ENCODE measurements at regions not wholly inside any gene's neighbourhood (a gene's known extent, or its start where the extent isn't known, plus 50 kb on each side); places are given as distances from the start of the nearest gene placed in this dataset.
"Not testable (repeated sequence)": the region's sequence is repeated elsewhere in the genome, so short reads cannot be mapped to it uniquely, and the experiment has no call there.

- H3K4me1 ChIP-seq (ENCODE audit: insufficient read depth, low read length); H3K9me3 Mint-ChIP-seq; H3K27me3 Mint-ChIP-seq; H3K4me3 ChIP-seq (ENCODE audit: low read length); H3K36me3 Mint-ChIP-seq; H3K4me1 Mint-ChIP-seq; DNase-seq; POLR2A ChIA-PET; H3K4me3 Mint-ChIP-seq; H3K27me3 ChIP-seq (ENCODE audit: insufficient read depth, low read length, poor library complexity, severe bottlenecking); H3K27ac Mint-ChIP-seq; H3K36me3 ChIP-seq (ENCODE audit: insufficient read depth, low read length); H3K27ac ChIP-seq (ENCODE audit: low read depth, low read length); CTCF ChIA-PET; H3K9me3 ChIP-seq (ENCODE audit: low read length): not testable (repeated sequence)
Measured at GRCh38 chr7:153765869-153766268, 286.3 kb upstream of the DPP6 start.

DNA sequence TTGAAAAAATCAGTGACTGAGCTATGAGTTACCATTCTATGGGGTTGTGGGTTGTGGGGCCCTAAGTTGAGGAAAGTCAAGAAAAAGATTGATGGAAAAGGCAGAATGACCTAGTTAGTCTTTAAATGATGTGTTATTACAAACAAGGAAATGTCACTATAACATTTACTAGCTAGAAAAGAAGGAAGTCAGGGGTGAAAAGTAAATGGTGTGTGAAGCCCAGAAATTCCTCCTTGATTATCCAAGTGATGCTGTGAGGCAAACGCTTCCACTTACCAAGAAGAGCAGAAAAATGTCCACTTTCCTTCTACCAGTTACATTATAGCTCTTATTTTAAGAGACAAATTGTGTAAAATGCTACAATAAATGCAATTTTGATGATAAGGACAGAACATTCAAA is 285.3 kb upstream of the DPP6 start:
- POLR2A ChIA-PET; DNase-seq; H3K9me3 ChIP-seq (ENCODE audit: low read length); H3K4me3 ChIP-seq (ENCODE audit: low read length); H3K27ac ChIP-seq (ENCODE audit: low read depth, low read length); H3K9me3 Mint-ChIP-seq; H3K4me1 ChIP-seq (ENCODE audit: insufficient read depth, low read length); CTCF ChIA-PET; H3K27me3 ChIP-seq (ENCODE audit: insufficient read depth, low read length, poor library complexity, severe bottlenecking); H3K27me3 Mint-ChIP-seq; H3K27ac Mint-ChIP-seq; H3K36me3 Mint-ChIP-seq; H3K4me3 Mint-ChIP-seq; H3K36me3 ChIP-seq (ENCODE audit: insufficient read depth, low read length); H3K4me1 Mint-ChIP-seq: not testable (repeated sequence)

GRCh38 chr7:153772966-153773365 is 279.2 kb upstream of the DPP6 start:
- Mint-ChIP-seq H3K4me3 (no peak overlapping the region), H3K36me3 (no peaks in the 10 kb centered on the region), H3K9me3 (peaks cover 0 to 3% (median 2%) of the 10 kb centered on the region in 5 donors), H3K27ac (no peak overlapping the region), H3K4me1 (no peaks in the 10 kb centered on the region), H3K27me3 (no peaks in the 10 kb centered on the region)
- POLR2A ChIA-PET: no interaction called here
- Histone ChIP-seq H3K36me3 (ENCODE audit: insufficient read depth, low read length) (no peaks in the 10 kb centered on the region), H3K27ac (ENCODE audit: low read depth, low read length) (no peak overlapping the region), H3K9me3 (ENCODE audit: low read length) (no peaks in the 10 kb centered on the region), H3K4me3 (ENCODE audit: low read length) (no peak overlapping the region), H3K4me1 (ENCODE audit: insufficient read depth, low read length) (no peaks in the 10 kb centered on the region), H3K27me3 (ENCODE audit: insufficient read depth, low read length, poor library complexity, severe bottlenecking) (no peaks in the 10 kb centered on the region)
- CTCF ChIA-PET: no interaction called here
- no peak for DNase-seq

DNA sequence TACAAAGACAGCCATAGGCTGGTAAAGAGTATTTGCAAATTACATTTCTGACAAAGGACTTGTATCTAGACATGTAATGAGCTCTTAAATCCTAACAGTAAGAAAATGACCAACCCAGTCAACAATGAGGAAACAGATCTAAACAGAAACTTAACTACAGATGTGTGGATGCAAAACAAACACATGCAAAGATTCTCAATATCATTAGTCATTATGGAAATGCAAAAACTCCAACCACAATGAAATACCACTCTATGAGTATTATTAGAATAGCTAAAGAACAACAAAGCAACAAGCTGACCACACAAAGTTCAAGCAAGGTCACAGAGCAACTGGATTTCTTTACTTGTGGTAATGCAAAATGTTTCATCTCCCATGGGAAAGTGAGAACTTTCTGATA is 275.3 kb upstream of the DPP6 start:
- DNase-seq; H3K27ac Mint-ChIP-seq; H3K4me1 ChIP-seq (ENCODE audit: insufficient read depth, low read length); H3K9me3 ChIP-seq (ENCODE audit: low read length); H3K27ac ChIP-seq (ENCODE audit: low read depth, low read length); H3K27me3 Mint-ChIP-seq; H3K9me3 Mint-ChIP-seq; H3K4me1 Mint-ChIP-seq; POLR2A ChIA-PET; H3K4me3 ChIP-seq (ENCODE audit: low read length); CTCF ChIA-PET; H3K27me3 ChIP-seq (ENCODE audit: insufficient read depth, low read length, poor library complexity, severe bottlenecking); H3K4me3 Mint-ChIP-seq; H3K36me3 Mint-ChIP-seq; H3K36me3 ChIP-seq (ENCODE audit: insufficient read depth, low read length): not testable (repeated sequence)

DNA sequence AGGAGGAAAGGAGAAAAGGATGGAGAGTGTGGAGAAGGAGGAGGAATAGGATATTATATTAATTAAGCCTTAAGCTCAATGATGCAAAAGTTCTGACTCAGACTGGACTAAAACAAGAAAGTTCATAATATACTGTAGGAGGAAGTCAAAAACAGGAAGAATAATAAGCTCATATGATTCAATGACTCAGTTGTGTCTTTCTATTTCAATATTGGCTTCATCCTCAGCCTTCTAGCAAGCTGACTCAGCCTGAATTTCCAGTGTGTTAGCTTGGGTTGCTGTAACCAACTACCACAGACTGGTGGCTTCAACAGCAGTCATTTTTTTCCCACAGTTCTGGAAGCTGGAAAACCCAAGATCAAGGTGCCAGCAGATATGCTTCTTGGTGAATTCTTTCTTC is 254.8 kb upstream of the DPP6 start:
- H3K9me3 ChIP-seq (ENCODE audit: low read length); H3K36me3 ChIP-seq (ENCODE audit: insufficient read depth, low read length); H3K27me3 Mint-ChIP-seq; DNase-seq; H3K27me3 ChIP-seq (ENCODE audit: insufficient read depth, low read length, poor library complexity, severe bottlenecking); H3K4me3 Mint-ChIP-seq; H3K4me1 ChIP-seq (ENCODE audit: insufficient read depth, low read length); H3K36me3 Mint-ChIP-seq; H3K4me3 ChIP-seq (ENCODE audit: low read length); POLR2A ChIA-PET; H3K27ac ChIP-seq (ENCODE audit: low read depth, low read length); H3K4me1 Mint-ChIP-seq; CTCF ChIA-PET; H3K27ac Mint-ChIP-seq: not testable (repeated sequence)
- peaks cover 0 to 10% (median 2%) of the 10 kb centered on the region in 5 donors for H3K9me3 Mint-ChIP-seq

DNA sequence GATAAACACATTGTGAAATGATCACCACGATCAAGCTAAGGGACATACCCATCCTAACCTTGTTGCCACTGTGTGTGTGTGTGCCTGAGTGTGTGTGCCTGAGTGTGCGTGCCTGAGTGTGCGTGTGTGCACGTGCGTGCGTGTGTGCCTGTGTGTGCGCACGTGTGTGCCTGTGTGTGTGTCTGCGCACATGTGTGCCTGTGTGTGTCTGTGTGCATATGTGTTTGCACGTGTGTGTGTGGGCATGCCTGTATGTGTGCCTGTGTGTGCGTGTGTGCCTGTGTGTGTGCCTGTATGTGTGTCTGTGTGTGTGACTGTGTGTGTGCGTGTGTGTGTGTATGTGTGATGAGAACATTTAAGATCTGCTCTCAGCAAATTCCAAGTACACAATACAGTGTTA is 244.1 kb upstream of the DPP6 start:
- Mint-ChIP-seq H3K9me3 (peaks cover 0 to 7% (median 1%) of the 10 kb centered on the region in 5 donors), H3K27ac (no peak overlapping the region), H3K27me3 (no peaks in the 10 kb centered on the region), H3K4me1 (no peaks in the 10 kb centered on the region), H3K36me3 (no peaks in the 10 kb centered on the region), H3K4me3 (no peak overlapping the region)
- H3K4me3 ChIP-seq (ENCODE audit: low read length): no peak overlapping the region
- no peaks in the 10 kb centered on the region for H3K4me1 ChIP-seq (ENCODE audit: insufficient read depth, low read length)
- H3K9me3 ChIP-seq (ENCODE audit: low read length): no peaks in the 10 kb centered on the region
- H3K27me3 ChIP-seq (ENCODE audit: insufficient read depth, low read length, poor library complexity, severe bottlenecking): no peaks in the 10 kb centered on the region
- no peaks in the 10 kb centered on the region for H3K36me3 ChIP-seq (ENCODE audit: insufficient read depth, low read length)
- ChIA-PET POLR2A (no interaction called here), CTCF (no interaction called here)
- H3K27ac ChIP-seq (ENCODE audit: low read depth, low read length): no peak overlapping the region
- no peak for DNase-seq

DNA sequence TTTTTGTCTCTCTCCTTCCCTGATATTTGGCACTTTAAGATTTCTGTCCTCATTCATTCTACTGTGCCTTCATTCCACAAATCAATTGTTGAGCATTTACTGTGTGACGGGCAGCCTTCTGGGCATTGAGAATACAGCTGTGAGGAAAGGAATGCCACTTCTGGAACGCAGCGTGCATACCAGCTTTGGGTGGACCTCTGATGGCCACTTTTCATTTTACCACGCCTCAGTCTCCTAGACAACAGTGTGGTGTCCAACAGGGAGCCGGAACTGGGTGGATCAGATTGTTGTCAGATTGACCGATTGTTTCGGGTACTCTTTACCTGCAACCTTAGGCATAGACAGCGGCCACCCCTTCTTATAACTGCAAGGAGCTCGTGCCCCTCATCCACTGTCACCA is 222.7 kb upstream of the DPP6 start:
- Histone ChIP-seq H3K4me1 (ENCODE audit: insufficient read depth, low read length) (no peaks in the 10 kb centered on the region), H3K27me3 (ENCODE audit: insufficient read depth, low read length, poor library complexity, severe bottlenecking) (no peaks in the 10 kb centered on the region), H3K9me3 (ENCODE audit: low read length) (no peaks in the 10 kb centered on the region), H3K36me3 (ENCODE audit: insufficient read depth, low read length) (no peaks in the 10 kb centered on the region), H3K4me3 (ENCODE audit: low read length) (no peak overlapping the region), H3K27ac (ENCODE audit: low read depth, low read length) (no peak overlapping the region)
- Mint-ChIP-seq H3K27ac (no peak overlapping the region), H3K4me1 (no peaks in the 10 kb centered on the region), H3K27me3 (no peaks in the 10 kb centered on the region), H3K9me3 (peaks cover 0 to 9% (median 6%) of the 10 kb centered on the region in 5 donors), H3K4me3 (no peak overlapping the region), H3K36me3 (no peaks in the 10 kb centered on the region)
- DNase-seq: no peak
- ChIA-PET POLR2A (no interaction called here), CTCF (no interaction called here)

- Mint-ChIP-seq H3K9me3 (peaks cover 0 to 6% (median 0%) of the 10 kb centered on the region in 5 donors), H3K4me3 (no peak overlapping the region), H3K27ac (no peak overlapping the region), H3K36me3 (no peaks in the 10 kb centered on the region), H3K27me3 (no peaks in the 10 kb centered on the region), H3K4me1 (no peaks in the 10 kb centered on the region)
- H3K36me3 ChIP-seq (ENCODE audit: insufficient read depth, low read length): no peaks in the 10 kb centered on the region
- no peak overlapping the region for H3K27ac ChIP-seq (ENCODE audit: low read depth, low read length)
- POLR2A ChIA-PET: no interaction called here
- DNase-seq: no peak
- no peaks in the 10 kb centered on the region for H3K27me3 ChIP-seq (ENCODE audit: insufficient read depth, low read length, poor library complexity, severe bottlenecking)
- H3K9me3 ChIP-seq (ENCODE audit: low read length): no peaks in the 10 kb centered on the region
- CTCF ChIA-PET: no interaction called here
- H3K4me3 ChIP-seq (ENCODE audit: low read length): no peak overlapping the region
- no peaks in the 10 kb centered on the region for H3K4me1 ChIP-seq (ENCODE audit: insufficient read depth, low read length)
Measured at GRCh38 chr7:153832160-153832559, 220.0 kb upstream of the DPP6 start.

DNA sequence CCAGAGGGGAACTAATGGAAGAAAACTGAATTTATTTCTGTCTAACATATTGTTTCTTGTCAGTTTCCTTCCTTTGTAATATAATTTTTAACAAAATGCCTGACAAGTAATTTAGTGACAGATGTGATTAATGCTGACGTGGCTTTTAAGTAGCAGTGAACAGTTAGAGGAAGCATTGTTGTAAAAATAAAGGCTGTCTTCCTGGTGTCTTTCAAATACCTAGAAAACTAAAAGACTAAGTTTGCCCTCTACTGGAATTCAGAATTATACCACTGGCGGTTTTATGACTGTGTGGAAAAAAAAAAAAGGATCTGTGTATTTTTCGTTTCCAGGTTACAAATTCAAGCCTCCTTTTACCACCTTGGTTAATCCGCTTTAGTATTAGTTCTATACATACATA is 217.1 kb upstream of the DPP6 start:
- Mint-ChIP-seq H3K4me1 (no peaks in the 10 kb centered on the region), H3K27me3 (no peaks in the 10 kb centered on the region), H3K4me3 (no peak overlapping the region)

More for the DNA sequence above, 217.1 kb upstream of the DPP6 start:
- ChIA-PET POLR2A (no interaction called here), CTCF (no interaction called here)
- H3K36me3 Mint-ChIP-seq: no peaks in the 10 kb centered on the region
- no peak for DNase-seq
- peaks cover 0 to 6% (median 0%) of the 10 kb centered on the region in 5 donors for H3K9me3 Mint-ChIP-seq
- Histone ChIP-seq H3K4me1 (ENCODE audit: insufficient read depth, low read length) (no peaks in the 10 kb centered on the region), H3K9me3 (ENCODE audit: low read length) (no peaks in the 10 kb centered on the region), H3K4me3 (ENCODE audit: low read length) (no peak overlapping the region), H3K36me3 (ENCODE audit: insufficient read depth, low read length) (no peaks in the 10 kb centered on the region), H3K27me3 (ENCODE audit: insufficient read depth, low read length, poor library complexity, severe bottlenecking) (no peaks in the 10 kb centered on the region), H3K27ac (ENCODE audit: low read depth, low read length) (no peak overlapping the region)
- H3K27ac Mint-ChIP-seq: no peak overlapping the region
